Tibial artery (tissue), 4 donors: ENCODE measurements at regions not wholly inside any gene's neighbourhood (a gene's known extent, or its start where the extent isn't known, plus 50 kb on each side); places are given as distances from the start of the nearest gene placed in this dataset.
A peak's percentile ranks its signal among the peaks of the same experiment; 100 is the strongest.

ENCODE experiments used
- DNase-seq, 2 donors: peaks; one replicate each; pipeline ENCODE4 v3.0.0-alpha.2; 2019
- H3K27ac ChIP-seq, 2 donors: fragments of 200-600 bp; sonication (generic) in 1 of 2; 1 replicate in 1 of 2; 2 replicates in 1 of 2; pipeline ENCODE4 v1.5.1; 2018 to 2019; ENCODE audit warnings: mild to moderate bottlenecking in 1 of 2
- H3K27me3 ChIP-seq, 2 donors: fragments of 200-600 bp; sonication (generic) in 1 of 2; one replicate each; pipeline versions ENCODE4 v1.5.1 to v1.6.0; 2016 to 2019
- H3K36me3 ChIP-seq, 3 donors: fragments of 200-600 bp; sonication (generic) in 2 of 3; one replicate each; pipeline ENCODE4 v1.5.1; 2016 to 2019; ENCODE audit warnings: mild to moderate bottlenecking in 2 of 3
- H3K4me1 ChIP-seq, 4 donors: fragments of 200-600 bp; sonication (generic) in 2 of 4; 1 replicate in 3 of 4; 2 replicates in 1 of 4; pipeline ENCODE4 v1.5.1; 2016 to 2019
- H3K4me3 ChIP-seq, 2 donors: fragments of 200-600 bp; sonication (generic) in 1 of 2; 1 replicate in 1 of 2; 2 replicates in 1 of 2; pipeline ENCODE4 v1.5.1; 2018 to 2019; ENCODE audit warnings: mild to moderate bottlenecking in 2 of 2
- H3K9me3 ChIP-seq, 3 donors: fragments of 200-600 bp; sonication (generic) in 1 of 3; one replicate each; pipeline ENCODE4 v1.5.1; 2016 to 2019
- CTCF ChIP-seq, 2 experiments: fragments of 200-600 bp in 1 of 2; fragments of 450-650 bp in 1 of 2; IDR thresholded peaks; one replicate each; pipeline ENCODE4 v1.5.1; 2017 to 2019; ENCODE audit warnings: antibody characterized with exemption in 2 of 2, mild to moderate bottlenecking in 1 of 2, moderate library complexity in 1 of 2
- intact Hi-C: fragments of 100-400 bp; cut with DNase I; formaldehyde crosslinking; loops from one replicate; pipeline ENCODE4 v1.15.0; 2023; ENCODE audit warnings: low total_unique reads

- DNase-seq: no peak
Measured at GRCh38 chr11:121877152-121877551, 238.9 kb downstream of the BLID start.

DNA sequence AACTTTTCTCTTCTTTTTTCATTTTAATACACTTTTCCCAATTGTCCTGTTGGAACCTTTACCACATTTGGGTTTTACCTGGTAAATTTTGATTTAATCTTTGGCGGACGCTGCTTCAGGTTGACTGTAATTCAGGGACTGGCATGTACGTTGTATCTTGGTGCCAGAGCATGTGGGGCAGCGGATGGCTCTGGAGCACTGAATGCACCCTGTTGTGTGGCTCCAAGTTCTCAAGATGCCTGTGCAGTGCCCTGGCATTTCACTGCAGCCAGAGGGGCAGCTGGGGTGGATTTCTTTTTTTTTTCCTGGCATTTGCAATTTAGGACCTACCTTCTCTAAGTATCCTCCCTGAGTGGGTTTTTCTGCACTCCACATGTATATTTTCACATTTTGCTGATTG, 242.2 kb downstream of the BLID start:
- Histone ChIP-seq H3K4me3 (no peak overlapping the region), H3K27me3 (no peaks in the 10 kb centered on the region), H3K27ac (no peak overlapping the region), H3K36me3 (no peaks in the 10 kb centered on the region), H3K9me3 (no peaks in the 10 kb centered on the region), H3K4me1 (peaks cover 0 to 26% (median 13%) of the 10 kb centered on the region in 4 donors)
- no peak for TF ChIP-seq CTCF (IDR thresholded peaks at IDR 0.05)
- DNase-seq: no peak
- intact Hi-C loops: no loop called here

More at GRCh38 chr11:121877152-121877551, 238.9 kb downstream of the BLID start:
- H3K27me3 ChIP-seq: no peaks in the 10 kb centered on the region
- intact Hi-C loops: no loop called here
- no peaks in the 10 kb centered on the region for H3K4me1 ChIP-seq
- no peaks in the 10 kb centered on the region for H3K9me3 ChIP-seq
- no peak for TF ChIP-seq CTCF (IDR thresholded peaks at IDR 0.05)
- H3K4me3 ChIP-seq: no peak overlapping the region
- no peak overlapping the region for H3K27ac ChIP-seq
- no peaks in the 10 kb centered on the region for H3K36me3 ChIP-seq

- H3K9me3 ChIP-seq: no peaks in the 10 kb centered on the region
- H3K4me1 ChIP-seq: peaks cover 0 to 26% (median 13%) of the 10 kb centered on the region in 4 donors
- no peaks in the 10 kb centered on the region for H3K27me3 ChIP-seq
- DNase-seq: no peak
- H3K4me3 ChIP-seq: no peak overlapping the region
- H3K27ac ChIP-seq: no peak overlapping the region
- H3K36me3 ChIP-seq: no peaks in the 10 kb centered on the region
- intact Hi-C loops: no loop called here
- no peak for TF ChIP-seq CTCF (IDR thresholded peaks at IDR 0.05)
Measured at GRCh38 chr11:121872356-121872755, 243.7 kb downstream of the BLID start.

DNA sequence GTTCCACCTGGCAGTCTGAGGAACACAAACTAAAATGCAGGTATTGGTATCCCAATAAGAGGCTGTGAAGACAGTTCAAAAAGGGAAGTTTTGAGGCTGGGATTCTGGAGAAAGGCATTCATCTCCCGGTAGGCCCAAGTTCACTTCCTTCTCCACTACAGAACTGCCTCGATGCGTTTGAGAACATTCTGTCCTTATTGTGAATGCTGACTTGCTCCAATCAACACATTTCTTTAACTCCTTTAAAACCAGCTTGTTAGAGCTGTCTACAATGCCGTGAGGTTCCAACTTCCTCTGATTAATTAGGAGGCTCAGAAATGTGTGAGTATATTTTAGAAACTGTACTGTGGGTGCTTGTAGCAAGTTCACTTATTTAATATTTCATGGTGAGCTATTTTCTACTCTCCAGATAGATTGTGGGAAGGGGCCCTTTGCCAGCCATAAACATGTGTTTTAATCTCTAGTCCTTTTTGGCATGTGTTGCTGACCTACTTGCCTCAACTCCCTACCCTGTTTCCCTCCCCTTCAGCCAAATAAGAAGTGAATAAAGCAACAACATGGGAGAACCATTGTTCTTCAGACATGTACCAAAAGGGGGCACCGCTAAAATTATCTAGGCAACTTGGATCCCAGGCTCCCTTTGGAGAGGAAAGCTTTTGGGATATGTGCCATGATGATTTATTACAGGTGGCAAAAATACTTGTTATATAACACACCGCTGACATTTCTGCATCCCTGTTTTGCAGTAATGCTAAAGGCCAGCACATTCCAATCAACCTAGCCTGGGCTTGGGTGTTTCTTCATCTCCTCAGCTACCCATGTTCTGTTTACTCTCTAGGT, 245.6 kb downstream of the BLID start:
- Histone ChIP-seq H3K27ac (peak overlapping the region; percentile 62 to 63), H3K27me3 (no peaks in the 10 kb centered on the region), H3K36me3 (no peaks in the 10 kb centered on the region), H3K9me3 (no peaks in the 10 kb centered on the region), H3K4me1 (peaks cover 0 to 26% (median 13%) of the 10 kb centered on the region in 4 donors), H3K4me3 (no peak overlapping the region)
- no peak for TF ChIP-seq CTCF (IDR thresholded peaks at IDR 0.05)
- intact Hi-C loops: no loop called here
- DNase-seq: peak in 1 of 2 donors; percentile 32

DNA sequence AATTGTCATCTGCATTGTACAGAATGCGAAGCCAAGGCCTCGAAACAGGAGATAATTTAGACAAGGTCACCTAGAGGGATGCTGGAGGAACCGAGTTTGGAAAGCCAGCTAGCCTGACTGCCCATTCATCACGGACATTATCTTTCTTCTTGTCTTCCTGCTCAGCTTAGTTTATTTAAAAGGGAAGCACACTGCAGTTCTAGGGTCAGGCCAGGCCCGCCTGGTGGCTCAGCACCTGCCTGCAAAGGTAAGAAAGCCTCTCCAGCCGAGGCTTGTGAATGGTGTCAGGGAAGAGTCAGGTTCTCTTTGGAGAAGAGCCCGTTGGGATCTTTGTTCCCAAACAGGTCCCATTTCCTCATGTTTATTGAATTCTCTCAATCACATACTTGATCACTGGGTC, 246.5 kb downstream of the BLID start:
- no peaks in the 10 kb centered on the region for H3K27me3 ChIP-seq
- H3K27ac ChIP-seq: peak overlapping the region; percentile 62 to 63
- H3K4me3 ChIP-seq: no peak overlapping the region
- H3K9me3 ChIP-seq: no peaks in the 10 kb centered on the region
- peaks cover 0 to 26% (median 13%) of the 10 kb centered on the region in 4 donors for H3K4me1 ChIP-seq
- H3K36me3 ChIP-seq: no peaks in the 10 kb centered on the region
- TF ChIP-seq CTCF (IDR thresholded peaks at IDR 0.05): no peak
- intact Hi-C loops: no loop called here
- no peak for DNase-seq
